ENCODE measurements at regions not wholly inside any gene's neighbourhood (a gene's known extent, or its start where the extent isn't known, plus 50 kb on each side); places are given as distances from the start of the nearest gene placed in this dataset.
A peak's percentile ranks its signal among the peaks of the same experiment; 100 is the strongest.

DNA sequence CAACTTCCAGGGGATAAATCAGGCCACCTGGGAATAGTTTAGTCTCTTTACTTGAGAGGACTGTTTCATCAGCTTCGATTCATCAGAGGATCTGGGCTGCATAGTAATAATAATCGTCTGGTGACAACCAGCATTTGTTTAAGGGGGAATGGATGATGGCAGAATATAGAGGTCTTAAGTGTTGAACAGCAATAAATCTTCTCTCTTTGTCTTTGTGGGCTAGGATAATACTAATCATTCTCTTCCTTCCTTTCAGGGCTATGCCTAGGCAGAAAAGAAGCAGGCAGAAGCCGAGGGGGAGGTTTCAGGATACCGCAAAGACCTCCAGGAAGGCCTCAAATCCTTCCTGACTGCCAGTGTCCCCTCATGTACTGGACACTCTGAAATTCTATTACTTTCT lies 150.4 kb upstream of the GAREM1 start:
- DNase-seq (ENCODE audit: low spot score) = no peak

DNA sequence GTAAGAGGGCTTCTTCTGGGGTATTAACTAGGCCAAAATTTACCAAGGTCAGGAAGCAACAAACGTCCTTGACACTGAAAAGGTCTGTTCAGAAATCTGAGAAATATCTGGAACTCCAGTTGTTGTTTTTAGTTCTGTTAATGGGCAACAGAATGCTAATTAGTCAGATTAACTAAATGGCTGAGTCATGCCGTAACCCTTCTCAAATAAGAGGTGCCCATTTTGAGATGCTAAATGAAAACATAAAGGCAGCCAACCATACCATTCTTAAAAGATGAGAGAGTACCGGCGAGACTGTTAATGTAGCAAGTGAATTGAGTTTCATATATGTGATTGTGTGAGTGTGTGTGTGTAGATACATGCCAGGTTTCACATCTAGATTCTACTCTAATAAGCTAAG lies 147.9 kb upstream of the GAREM1 start:
- DNase-seq (ENCODE audit: low spot score) = no peak

GRCh38 chr18:32613821-32614220 lies 143.1 kb upstream of the GAREM1 start:
- DNase-seq (ENCODE audit: low spot score) = no peak

GRCh38 chr18:32612651-32613050 lies 142.0 kb upstream of the GAREM1 start:
- peak; percentile 25 for DNase-seq (ENCODE audit: low spot score)

DNA sequence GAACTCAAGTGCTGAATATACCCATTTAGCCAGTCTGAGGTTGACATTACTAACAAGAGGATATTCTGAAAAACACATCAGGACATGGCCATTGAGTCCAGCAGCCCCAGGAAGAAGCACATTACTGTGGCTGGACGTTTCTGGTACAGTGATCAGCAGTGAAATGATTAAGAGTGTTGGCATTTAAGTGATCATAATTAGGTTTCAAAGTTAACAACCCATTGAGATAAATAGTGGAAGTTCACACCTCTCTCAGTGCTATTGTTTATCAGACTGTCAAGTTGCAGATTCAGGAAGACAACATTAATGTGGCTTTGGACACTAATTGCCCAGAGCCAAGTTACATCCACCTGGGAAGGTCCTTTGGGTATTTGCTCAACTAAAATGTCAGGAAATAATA lies 139.5 kb upstream of the GAREM1 start:
- no peak for DNase-seq (ENCODE audit: low spot score)

- no peak for DNase-seq (ENCODE audit: low spot score)
These were observed 137.1 kb upstream of the GAREM1 start for GRCh38 chr18:32607816-32608215.

- no peak for DNase-seq (ENCODE audit: low spot score)
These were observed 127.5 kb upstream of the GAREM1 start for GRCh38 chr18:32598144-32598543.

DNA sequence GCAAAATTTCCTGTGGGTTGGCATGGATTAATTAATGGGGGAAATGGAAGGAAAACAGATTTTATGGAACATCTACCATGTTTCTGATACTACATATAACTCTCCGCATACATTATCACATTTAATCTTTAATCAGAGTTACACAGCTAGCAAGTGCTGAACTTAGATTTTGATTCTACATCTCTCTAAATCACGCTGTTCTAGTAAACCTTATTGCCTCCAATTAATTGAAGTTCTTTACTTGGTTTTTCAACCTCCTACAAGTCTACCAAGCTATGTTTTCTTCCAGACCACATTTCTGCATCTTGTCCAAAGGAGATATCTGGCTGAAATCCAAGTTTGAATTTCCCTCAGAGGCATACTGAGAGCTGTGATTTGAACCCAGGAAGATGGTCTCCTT lies 125.8 kb upstream of the GAREM1 start:
- no peak for DNase-seq (ENCODE audit: low spot score)

GRCh38 chr18:32595832-32596231 lies 125.2 kb upstream of the GAREM1 start:
- DNase-seq (ENCODE audit: low spot score) = no peak

- DNase-seq (ENCODE audit: low spot score) = no peak
These were observed 117.5 kb upstream of the GAREM1 start for GRCh38 chr18:32588191-32588590.

- DNase-seq (ENCODE audit: low spot score) = no peak
These were observed 112.7 kb upstream of the GAREM1 start for GRCh38 chr18:32583431-32583830.

DNA sequence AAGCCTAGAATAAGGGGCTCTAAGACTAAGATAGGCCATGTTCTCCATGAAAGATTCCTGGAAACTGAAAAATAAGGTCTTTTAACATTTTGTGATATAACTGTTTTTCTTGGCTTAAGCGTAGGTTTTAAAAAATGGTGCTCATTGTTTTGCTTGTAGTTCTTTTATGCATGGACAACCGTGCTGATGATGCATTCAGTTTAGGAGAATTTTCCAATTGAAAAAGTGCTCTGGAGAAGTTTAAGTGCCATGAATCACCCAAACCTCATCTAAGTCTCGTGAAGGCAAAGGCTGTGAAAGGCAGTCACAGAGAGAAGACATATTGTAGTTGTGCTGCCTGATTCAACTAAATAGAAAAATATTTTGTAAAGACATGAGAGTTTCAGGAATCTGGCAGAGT lies 111.8 kb upstream of the GAREM1 start:
- DNase-seq (ENCODE audit: low spot score) = no peak

- no peak for DNase-seq (ENCODE audit: low spot score)
These were observed 106.9 kb upstream of the GAREM1 start for GRCh38 chr18:32577561-32577960.

DNA sequence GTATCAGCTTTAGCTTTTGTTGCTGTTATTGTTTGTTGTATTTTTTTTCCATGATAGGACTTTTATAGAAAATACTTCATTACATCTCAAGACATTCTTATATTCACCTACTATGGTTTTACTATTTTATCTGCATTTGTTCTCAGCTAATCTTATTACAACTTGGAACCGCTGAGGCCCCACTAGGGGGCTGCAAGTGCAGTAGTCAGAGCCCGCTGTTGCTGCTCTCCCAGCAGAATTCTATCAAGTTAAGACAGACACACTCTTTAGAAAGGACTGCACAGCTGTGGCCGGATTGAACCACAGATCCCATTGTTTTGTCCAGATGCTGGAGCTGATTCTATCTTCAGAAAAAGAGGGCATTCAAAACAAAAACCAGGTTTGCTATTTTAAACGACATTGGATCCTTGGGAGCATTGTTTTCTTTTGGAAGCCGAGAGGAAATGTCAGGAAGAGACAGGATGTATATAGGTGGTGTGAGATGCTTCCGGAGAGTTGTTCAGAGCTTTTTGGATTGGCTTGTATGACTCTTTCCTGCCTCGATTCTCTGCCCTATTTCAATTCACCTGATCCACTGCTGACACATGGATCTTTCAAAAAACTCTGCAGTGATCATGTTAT lies 105.7 kb upstream of the GAREM1 start:
- peak; percentile 11 for DNase-seq (ENCODE audit: low spot score)

- DNase-seq (ENCODE audit: low spot score) = no peak
These were observed 96.3 kb upstream of the GAREM1 start for GRCh38 chr18:32566960-32567359.

GRCh38 chr18:32553640-32554365 lies 83.1 kb upstream of the GAREM1 start:
- no peak for DNase-seq (ENCODE audit: low spot score)

DNA sequence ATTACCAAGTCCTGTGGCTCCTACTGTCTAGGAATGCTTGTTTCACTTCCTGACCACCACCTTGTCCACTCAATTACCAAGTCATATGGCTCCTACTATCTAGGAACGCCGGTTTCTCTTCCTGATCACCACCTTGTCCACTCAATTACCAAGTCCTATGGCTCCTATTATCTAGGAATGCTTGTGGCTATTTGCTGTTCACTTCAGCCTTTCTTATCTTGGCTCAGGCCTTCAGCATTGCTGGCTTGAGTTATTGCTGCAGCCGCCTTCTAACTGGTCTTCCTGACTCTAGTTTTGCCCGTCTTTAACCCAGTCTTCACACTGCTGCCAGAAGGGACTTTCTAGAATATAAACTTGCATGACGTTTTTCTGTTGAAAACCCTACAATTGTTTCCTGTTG lies 82.5 kb upstream of the GAREM1 start:
- no peak for DNase-seq (ENCODE audit: low spot score)

DNA sequence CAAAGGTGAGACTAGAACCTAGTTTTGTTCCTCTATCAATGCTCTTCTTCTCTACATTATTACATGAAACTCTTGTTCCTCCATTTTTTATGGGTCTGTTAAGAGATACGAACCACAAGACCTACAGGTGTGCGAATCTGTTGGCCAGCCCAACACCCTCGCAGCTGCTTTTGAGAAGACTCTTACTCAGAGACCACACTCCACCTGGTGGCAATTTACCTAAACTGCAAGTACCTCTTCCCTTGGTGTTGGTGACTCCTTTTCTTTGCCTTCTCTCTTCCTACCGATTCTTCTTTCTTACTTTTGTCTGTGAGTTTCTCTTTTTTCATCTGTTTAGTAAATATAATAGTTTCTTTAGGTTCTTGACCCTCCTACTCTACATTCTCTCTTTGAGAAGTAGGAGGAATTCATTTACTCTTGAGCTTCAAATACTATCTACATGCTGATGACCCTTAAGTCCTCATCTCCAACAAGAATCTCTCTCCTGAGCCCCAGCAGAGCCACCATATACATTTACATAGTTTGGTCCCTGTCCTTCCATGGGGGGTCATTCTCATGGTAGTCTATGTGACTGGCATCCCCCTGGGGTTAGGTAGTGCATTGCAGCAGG lies 81.8 kb upstream of the GAREM1 start:
- DNase-seq (ENCODE audit: low spot score) = peak; percentile 62

GRCh38 chr18:32550963-32551362 lies 80.3 kb upstream of the GAREM1 start:
- DNase-seq (ENCODE audit: low spot score) = no peak

DNA sequence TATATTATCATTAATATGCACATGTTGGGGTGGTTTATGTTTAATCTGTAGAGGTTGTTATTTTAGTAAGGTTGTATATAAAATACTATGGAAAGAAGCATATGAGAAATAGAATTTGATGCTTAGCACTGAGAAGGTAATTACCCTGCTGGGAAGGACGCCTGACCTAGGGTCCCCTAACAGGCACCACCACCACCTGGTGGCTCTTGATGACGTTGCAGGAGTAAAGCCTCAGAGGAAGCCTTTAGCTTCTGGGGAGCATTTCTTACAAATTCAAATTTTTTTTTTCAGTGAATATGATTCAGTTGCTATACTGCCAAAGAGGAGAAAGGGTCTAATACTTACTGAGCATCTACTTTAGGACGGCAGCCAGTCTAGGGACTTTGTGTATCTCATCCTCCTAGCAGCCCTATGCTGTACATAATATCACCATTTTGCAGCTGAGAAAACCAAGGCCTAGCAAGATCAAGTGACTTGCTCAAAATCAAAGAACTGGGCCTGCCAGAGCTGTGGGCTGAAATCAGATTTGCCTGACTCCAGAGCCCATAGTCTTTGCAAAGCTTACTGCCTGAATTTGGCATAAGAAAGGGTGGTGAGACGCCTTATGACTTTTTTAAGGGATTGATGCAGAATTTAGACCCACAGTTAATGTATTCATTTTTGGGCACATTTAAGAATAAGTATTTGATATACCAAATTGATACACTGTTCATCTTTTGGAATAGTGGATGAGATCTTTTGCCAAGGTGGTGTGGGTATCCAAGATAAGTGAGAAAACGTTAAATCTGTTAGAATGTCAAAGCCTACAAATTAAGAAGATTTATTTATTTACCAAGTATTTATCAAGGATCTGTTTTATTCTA lies 78.8 kb upstream of the GAREM1 start:
- peak; percentile 47 for DNase-seq (ENCODE audit: low spot score)

DNA sequence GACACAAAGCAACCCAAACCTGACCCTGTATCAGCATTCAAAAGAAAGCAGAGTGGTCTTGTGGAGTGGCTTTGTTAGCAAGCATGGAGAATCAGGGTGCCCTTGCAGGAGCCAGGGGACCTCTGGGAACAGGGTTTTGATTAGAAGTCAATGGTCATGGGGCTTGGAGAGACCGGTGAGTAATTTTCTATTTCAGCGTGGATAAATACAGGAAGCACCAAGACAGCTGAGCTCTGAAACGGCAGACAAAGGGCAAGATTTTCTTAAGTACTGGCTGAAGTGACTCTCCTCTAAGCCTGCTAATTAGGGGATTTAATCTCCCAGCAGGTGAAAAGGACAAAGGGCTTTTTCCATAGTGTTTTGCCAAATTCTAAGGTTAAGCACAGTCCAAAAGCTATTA lies 78.0 kb upstream of the GAREM1 start:
- DNase-seq (ENCODE audit: low spot score) = no peak

GRCh38 chr18:32545631-32546030 lies 74.9 kb upstream of the GAREM1 start:
- DNase-seq (ENCODE audit: low spot score) = no peak

All from H4 (cell line).